Mucosa of stomach (tissue), 1 donor: ENCODE measurements at regions not wholly inside any gene's neighbourhood (a gene's known extent, or its start where the extent isn't known, plus 50 kb on each side); places are given as distances from the start of the nearest gene placed in this dataset.
"Not testable (repeated sequence)": the region's sequence is repeated elsewhere in the genome, so short reads cannot be mapped to it uniquely, and the experiment has no call there.

Experiments
- H3K27me3 ChIP-seq: one replicate; pipeline ENCODE4 v1.7.0; 2013; ENCODE audit warnings: mild to moderate bottlenecking, low read length; ENCODE audit not compliant: control insufficient read depth, insufficient read depth
- H3K36me3 ChIP-seq: one replicate; pipeline ENCODE4 v1.7.0; 2013; ENCODE audit warnings: low read length; ENCODE audit not compliant: control insufficient read depth, insufficient read depth
- H3K4me1 ChIP-seq: one replicate; pipeline ENCODE4 v1.7.0; 2013; ENCODE audit warnings: mild to moderate bottlenecking, low read length; ENCODE audit not compliant: control insufficient read depth, insufficient read depth
- H3K4me3 ChIP-seq: one replicate; pipeline ENCODE4 v1.7.0; 2013; ENCODE audit warnings: low read length
- H3K9ac ChIP-seq: one replicate; pipeline ENCODE4 v1.7.0; 2013; ENCODE audit warnings: mild to moderate bottlenecking, low read length, moderate library complexity
- H3K9me3 ChIP-seq: one replicate; pipeline ENCODE4 v1.7.0; 2013; ENCODE audit warnings: mild to moderate bottlenecking, low read length, moderate library complexity; ENCODE audit not compliant: control insufficient read depth
- donor health status: Pancreatic carcinoma.

DNA sequence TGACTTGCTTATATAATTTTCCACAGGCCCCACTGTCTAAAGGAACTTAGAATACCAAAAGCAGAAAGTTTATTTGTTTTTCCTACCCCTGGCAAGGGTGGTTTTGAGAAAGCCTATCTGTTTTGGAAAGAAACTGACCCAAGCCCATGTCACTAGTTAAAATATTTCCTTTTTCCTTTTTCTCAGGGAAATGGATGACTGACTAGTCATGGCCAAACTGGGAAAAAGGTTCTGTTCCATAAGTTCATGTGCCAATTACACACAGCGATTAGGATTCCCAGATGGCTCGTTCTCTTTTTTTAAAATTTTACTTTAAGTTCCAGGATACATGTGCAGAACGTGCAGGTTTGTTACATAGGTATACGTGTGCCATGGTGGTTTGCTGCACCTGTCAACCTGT lies 157.8 kb downstream of the IGLL1 start:
- H3K36me3 ChIP-seq, H3K4me1 ChIP-seq, H3K9me3 ChIP-seq, H3K4me3 ChIP-seq, H3K27me3 ChIP-seq, H3K9ac ChIP-seq: not testable (repeated sequence)

DNA sequence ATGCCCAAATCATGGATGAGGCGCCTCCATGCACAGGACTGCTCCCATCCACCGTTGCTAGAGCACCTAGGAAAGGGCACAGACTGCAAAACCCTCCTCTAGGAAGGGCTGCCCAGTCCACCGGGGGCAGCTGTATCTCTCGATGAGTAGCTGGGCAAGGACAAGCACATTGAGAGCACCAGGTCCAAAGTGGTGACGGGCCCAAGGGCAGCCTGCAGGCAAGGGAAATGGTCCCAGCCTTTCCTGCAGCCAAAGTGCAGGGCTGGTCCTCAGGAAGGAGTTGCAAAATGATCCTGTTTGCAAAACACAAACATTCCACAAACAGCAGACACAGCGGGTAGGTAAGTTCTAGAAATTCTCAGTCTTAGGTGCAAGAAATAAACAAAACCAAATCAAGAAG lies 158.8 kb downstream of the IGLL1 start:
- H3K36me3 ChIP-seq, H3K9ac ChIP-seq, H3K4me1 ChIP-seq, H3K27me3 ChIP-seq, H3K4me3 ChIP-seq, H3K9me3 ChIP-seq: not testable (repeated sequence)

DNA sequence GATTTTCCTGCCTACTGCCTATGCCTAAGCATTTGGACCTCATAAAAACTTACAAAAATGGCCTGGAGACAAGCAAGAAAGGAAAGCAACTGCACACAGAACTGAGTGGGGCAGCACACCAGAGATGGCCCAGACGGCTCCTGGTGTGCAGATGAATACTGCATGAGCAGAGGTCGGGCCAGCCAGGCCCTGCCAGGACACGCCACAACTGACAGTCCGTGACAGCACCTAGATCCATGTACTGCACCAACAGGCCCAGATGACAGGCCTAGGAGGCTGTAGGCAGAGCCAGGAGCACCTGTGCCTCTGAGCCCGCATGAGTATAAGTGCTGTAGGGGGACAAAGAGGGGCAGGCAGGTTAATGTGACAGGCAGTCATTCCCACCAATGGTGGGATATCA lies 160.2 kb downstream of the IGLL1 start:
- Histone ChIP-seq H3K9ac (no peak overlapping the region), H3K4me3 (no peak overlapping the region), H3K9me3 (no peaks in the 10 kb centered on the region)

DNA sequence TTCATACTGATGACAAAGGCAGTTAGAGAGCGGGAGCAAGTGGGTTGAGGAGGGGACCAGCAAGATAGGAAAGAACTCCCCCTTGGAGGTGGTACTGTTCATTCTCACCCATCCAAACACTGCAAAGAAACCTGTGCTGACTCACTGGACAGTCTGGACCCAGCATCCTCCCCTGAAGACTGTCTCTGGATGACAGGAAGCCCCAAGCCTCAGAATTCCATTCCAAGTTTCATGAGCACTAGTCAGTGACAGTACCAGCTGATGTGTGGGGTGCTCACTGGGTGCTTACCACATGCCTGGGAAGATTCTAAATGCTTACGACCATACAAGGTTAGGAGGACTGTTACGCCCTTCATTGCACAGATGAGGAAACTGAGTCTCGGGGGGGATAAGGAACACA lies 160.9 kb downstream of the IGLL1 start:
- Histone ChIP-seq H3K9me3 (no peaks in the 10 kb centered on the region), H3K27me3 (no peaks in the 10 kb centered on the region), H3K4me1 (no peaks in the 10 kb centered on the region), H3K36me3 (no peaks in the 10 kb centered on the region), H3K4me3 (no peak overlapping the region), H3K9ac (no peak overlapping the region)

More for the DNA sequence above, 160.2 kb downstream of the IGLL1 start:
- Histone ChIP-seq H3K36me3 (no peaks in the 10 kb centered on the region), H3K4me1 (no peaks in the 10 kb centered on the region), H3K27me3 (no peaks in the 10 kb centered on the region)

DNA sequence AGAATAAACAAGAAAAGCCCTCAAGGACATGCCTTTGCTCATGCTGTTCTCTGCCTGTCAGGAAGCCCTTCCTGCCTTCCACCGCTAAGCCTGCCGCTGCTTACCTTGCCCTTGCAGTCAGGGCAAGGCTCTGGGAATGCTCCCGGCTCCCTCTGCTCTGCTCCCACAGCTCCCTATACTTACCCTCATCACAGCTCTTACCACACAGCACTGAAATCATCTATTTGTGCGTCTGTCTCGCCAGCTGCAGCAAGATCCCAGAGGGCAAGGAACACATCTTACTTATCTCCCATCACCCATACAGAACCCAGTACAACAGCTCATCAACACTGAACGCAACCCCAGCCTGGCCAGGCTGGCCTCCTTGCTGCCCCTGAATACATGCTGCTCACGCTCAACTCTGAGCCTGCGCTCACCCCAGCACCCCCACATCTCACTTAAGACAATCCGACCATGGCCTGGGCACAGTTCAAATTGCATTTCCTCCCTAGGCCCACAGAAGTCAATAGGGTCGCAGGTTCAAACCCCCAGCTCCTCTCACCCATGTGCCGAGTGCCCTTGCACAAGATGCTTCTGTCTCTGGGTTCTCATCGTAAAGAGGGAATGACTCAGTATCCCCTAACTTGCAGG lies 161.8 kb downstream of the IGLL1 start:
- Histone ChIP-seq H3K9me3 (no peaks in the 10 kb centered on the region), H3K36me3 (no peaks in the 10 kb centered on the region), H3K9ac (no peak overlapping the region), H3K4me1 (no peaks in the 10 kb centered on the region), H3K27me3 (no peaks in the 10 kb centered on the region), H3K4me3 (no peak overlapping the region)

DNA sequence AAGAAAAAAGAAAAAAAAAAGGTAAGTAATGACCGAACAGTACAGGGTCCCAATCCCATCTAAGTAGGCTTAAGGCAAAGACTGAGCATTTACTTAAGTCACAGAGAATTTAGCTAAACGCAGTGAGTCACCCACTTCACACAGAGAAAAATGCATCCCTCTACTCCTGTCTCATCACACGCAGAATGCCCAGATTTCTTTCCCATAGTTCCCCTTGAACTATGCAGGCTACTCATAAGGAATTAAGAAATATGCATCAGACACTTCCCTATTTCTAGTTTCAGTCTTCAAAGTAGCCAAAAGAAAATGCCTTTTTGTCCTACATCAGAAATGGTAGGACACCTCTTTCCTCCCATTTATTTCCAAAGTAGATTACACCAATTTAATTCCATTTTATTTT lies 162.8 kb downstream of the IGLL1 start:
- not testable (repeated sequence) for H3K9me3 ChIP-seq, H3K4me1 ChIP-seq, H3K27me3 ChIP-seq, H3K36me3 ChIP-seq, H3K9ac ChIP-seq, H3K4me3 ChIP-seq

DNA sequence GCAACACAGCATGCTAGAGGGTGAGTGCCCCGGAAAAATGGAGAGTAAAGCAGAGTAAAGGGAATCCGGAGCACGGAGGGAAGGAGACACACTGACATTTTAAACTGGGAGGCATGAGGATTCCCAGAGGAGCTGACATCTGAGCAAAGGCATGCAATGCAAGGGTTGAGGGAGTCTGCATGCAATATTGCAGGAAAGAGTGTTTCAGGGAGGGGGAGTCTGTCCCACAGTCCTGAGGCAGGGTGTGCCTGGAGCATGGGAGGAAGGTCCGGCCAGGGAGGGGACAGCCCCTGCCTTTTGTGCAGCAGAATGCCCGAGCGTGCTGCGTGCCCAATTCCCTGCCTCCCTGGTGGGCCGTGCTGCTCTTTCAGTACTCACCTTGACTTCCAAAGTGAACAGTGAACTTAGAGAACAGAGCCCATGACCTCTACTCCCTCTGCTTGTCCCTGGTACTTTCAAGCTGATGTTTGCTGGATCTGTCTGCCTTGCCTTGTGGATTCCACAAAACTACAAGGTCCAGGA lies 163.9 kb downstream of the IGLL1 start:
- not testable (repeated sequence) for H3K4me3 ChIP-seq, H3K27me3 ChIP-seq, H3K36me3 ChIP-seq, H3K4me1 ChIP-seq, H3K9me3 ChIP-seq, H3K9ac ChIP-seq

DNA sequence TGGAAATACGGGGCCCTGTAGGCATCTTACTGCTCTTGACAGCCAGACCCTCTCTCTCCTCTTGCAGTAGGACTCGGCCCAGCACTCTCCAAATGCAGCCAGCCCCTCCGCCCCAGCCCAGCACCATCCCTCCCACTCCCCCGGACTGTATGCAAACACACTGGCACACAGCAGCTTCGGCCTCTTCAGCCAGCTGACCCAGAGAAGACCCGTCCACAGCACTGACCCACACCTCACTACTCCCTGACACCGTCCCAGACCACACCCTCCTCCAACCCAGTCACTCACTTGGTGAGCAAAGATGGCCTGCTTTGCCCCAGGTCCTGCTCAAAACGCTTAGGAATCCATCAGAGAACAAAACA lies 164.6 kb downstream of the IGLL1 start:
- H3K9me3 ChIP-seq, result no peaks in the 10 kb centered on the region
- no peaks in the 10 kb centered on the region for H3K27me3 ChIP-seq
- H3K9ac ChIP-seq, result no peak overlapping the region
- H3K4me3 ChIP-seq, result no peak overlapping the region
- H3K36me3 ChIP-seq, result no peaks in the 10 kb centered on the region
- H3K4me1 ChIP-seq, result no peaks in the 10 kb centered on the region

DNA sequence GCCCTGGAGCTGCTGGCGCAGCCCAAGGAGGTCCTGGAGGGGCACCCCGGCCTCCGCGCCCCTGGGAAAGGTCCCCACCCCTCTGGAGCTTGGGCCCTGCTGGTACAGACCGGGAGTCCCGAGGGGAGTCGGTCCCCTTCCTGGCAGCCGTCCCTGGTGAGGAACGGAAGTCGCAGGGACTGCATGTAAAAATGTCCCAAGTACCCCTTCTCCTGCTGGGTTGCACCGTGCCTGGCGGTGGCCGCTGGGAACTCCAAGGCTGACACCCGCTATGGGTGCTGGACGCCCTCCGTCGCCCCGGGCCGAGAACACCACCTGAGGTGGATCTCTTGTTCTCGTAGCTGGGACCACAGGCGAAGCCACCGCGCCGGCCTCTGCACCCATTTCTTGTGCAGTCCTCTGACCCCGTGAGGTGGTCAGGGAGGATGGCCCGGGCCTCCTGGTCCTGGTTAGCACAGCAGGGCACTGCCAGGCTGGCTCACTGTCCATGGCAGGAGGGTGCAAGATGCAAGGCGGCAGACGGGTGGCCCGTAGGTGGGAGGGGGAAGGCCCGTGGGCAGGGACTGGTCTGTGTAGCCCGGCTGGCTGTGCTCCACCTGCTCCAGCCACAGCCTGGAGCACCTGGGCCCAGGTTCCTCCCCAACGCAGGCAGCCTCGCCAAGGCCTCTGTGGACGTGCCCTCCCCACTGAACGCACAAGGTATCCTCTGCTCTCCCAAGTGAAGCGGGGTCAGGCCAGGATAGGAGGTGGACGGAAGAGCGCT lies 165.2 kb downstream of the IGLL1 start:
- H3K9me3 ChIP-seq, result no peaks in the 10 kb centered on the region
- no peak overlapping the region for H3K4me3 ChIP-seq
- no peaks in the 10 kb centered on the region for H3K27me3 ChIP-seq
- H3K36me3 ChIP-seq, result no peaks in the 10 kb centered on the region
- no peaks in the 10 kb centered on the region for H3K4me1 ChIP-seq
- no peak overlapping the region for H3K9ac ChIP-seq

DNA sequence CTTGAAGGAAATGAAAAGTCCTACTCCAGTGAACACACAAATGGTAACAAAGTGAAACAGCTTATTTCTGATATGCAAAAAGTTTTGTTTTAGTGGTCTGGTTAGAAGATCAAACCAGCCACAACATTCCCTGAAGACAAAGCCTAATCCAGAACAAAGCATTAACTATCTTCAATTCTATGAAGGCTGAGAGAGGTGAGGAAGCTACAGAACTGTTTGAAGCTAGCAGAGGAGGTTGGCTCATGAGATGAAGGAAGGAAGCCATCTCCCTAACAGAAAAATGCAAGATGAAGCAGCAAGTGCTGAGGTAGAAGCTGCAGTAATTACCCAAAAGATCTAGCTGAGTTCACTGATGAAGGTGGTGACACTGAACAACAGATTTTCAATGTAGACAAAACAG lies 168.4 kb downstream of the IGLL1 start:
- H3K4me3 ChIP-seq, result no peak overlapping the region
- no peaks in the 10 kb centered on the region for H3K27me3 ChIP-seq
- no peak overlapping the region for H3K9ac ChIP-seq
- H3K9me3 ChIP-seq, result no peaks in the 10 kb centered on the region
- H3K36me3 ChIP-seq, result no peaks in the 10 kb centered on the region
- no peaks in the 10 kb centered on the region for H3K4me1 ChIP-seq

DNA sequence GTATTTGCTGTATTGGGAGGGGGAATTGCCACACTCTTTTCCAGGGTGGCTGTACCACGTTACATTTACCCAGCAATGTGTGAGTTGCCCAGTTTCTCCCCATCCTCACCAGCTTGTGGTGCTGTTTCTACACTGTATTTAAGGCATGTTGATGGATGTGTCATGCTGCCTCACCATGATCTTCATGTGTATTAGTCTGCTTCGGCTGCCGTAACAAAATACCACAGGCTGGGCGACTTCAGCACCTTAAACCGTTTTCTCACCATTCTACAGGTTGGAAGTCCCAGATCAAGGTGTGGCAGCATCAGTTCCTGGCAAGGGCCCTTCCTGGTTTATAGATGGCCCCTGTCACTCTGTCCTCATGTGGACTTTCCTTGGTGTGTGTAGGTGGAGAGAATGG lies 169.7 kb downstream of the IGLL1 start:
- no peak overlapping the region for H3K9ac ChIP-seq
- no peaks in the 10 kb centered on the region for H3K4me1 ChIP-seq
- H3K4me3 ChIP-seq, result no peak overlapping the region
- no peaks in the 10 kb centered on the region for H3K27me3 ChIP-seq
- no peaks in the 10 kb centered on the region for H3K9me3 ChIP-seq
- no peaks in the 10 kb centered on the region for H3K36me3 ChIP-seq

DNA sequence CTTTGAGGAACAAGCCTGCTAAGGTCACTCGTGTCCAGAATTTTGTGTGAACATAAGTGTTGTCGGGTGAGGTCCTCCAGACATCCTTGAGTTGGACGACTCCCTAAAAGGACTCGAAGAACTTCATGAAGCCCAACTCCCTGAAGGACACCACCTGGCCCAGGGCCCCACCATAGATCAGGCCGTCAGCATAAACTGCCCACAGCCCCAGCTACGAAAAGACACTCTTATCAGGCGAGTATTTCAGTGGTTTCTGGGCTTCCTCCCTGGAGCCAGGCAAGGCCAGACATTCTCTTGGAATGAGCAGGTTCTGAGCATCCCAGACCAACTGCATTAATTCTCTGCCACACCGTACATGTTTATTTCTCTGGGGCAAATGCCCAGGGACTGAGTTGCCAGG lies 170.1 kb downstream of the IGLL1 start:
- Histone ChIP-seq H3K9me3 (no peaks in the 10 kb centered on the region), H3K4me3 (no peak overlapping the region), H3K27me3 (no peaks in the 10 kb centered on the region), H3K36me3 (no peaks in the 10 kb centered on the region), H3K9ac (no peak overlapping the region), H3K4me1 (no peaks in the 10 kb centered on the region)
